Aorta (tissue), 5 donors: ENCODE measurements at regions not wholly inside any gene's neighbourhood (a gene's known extent, or its start where the extent isn't known, plus 50 kb on each side); places are given as distances from the start of the nearest gene placed in this dataset.

ENCODE experiments used
- ATAC-seq: fragments of 200-7000 bp; cut with Tn5 transposase; one replicate; pipeline ENCODE4 v1.9.1; 2022; ENCODE audit warnings: moderate library complexity; ENCODE audit not compliant: low FRiP score
- DNase-seq, 2 donors: peaks; one replicate each; pipeline ENCODE4 v3.0.0-alpha.2; 2020
- H3K27ac ChIP-seq, 2 donors: one replicate each; pipeline ENCODE4 v1.5.1; 2013; ENCODE audit warnings: low read length in 2 of 2, mild to moderate bottlenecking in 2 of 2, moderate library complexity in 2 of 2, control low read depth in 1 of 2, inconsistent platforms in 1 of 2, low read depth in 1 of 2
- H3K27me3 ChIP-seq, 2 donors: one replicate each; pipeline ENCODE4 v1.6.1; 2013; ENCODE audit warnings: control low read depth in 1 of 2, low read length in 1 of 2, mild to moderate bottlenecking in 1 of 2, moderate library complexity in 1 of 2; ENCODE audit not compliant: insufficient read depth in 2 of 2, control insufficient read depth in 1 of 2
- H3K36me3 ChIP-seq, 2 donors: one replicate each; pipeline ENCODE4 v1.6.1; 2013; ENCODE audit warnings: control low read depth in 1 of 2, low read length in 1 of 2, mild to moderate bottlenecking in 1 of 2; ENCODE audit not compliant: insufficient read depth in 2 of 2, control insufficient read depth in 1 of 2
- H3K4me1 ChIP-seq, 2 donors: one replicate each; pipeline ENCODE4 v1.6.1; 2013; ENCODE audit warnings: low read length in 2 of 2, control low read depth in 1 of 2, mild to moderate bottlenecking in 1 of 2, moderate library complexity in 1 of 2; ENCODE audit not compliant: insufficient read depth in 2 of 2, control insufficient read depth in 1 of 2
- H3K4me3 ChIP-seq, 2 donors: one replicate each; pipeline ENCODE4 v1.5.1; 2013; ENCODE audit warnings: low read length in 2 of 2, control low read depth in 1 of 2, mild to moderate bottlenecking in 1 of 2
- H3K9me3 ChIP-seq: one replicate; pipeline ENCODE4 v1.6.1; 2013; ENCODE audit warnings: mild to moderate bottlenecking, low read length; ENCODE audit not compliant: control insufficient read depth
- WGBS, 2 donors: extraction: QIAGEN DNeasy Blood & Tissue Kit; methylation state at CpG; one replicate each; pipeline ENCODE4 v1.1.7; 2013; 5-methylcytosine and 5-hydroxymethylcytosine counted together
- intact Hi-C, 2 donors: fragments of 100-400 bp; cut with DNase I; formaldehyde crosslinking; loops; one replicate each; pipeline versions ENCODE4 v1.14.2 to v1.15.0; 2022
- donor health status: healthy with polysubstance abuse.
- donor health status: Bipolar disorder and iron deficiency.
- donor health status: DM: no; HTN: no; CAD: no.
- donor health status: DM: no; HTN: no; CAD: no.
- donor health status: DM: yes; HTN: yes; CAD: no.

GRCh38 chr3:46107682-46108081 is 80.4 kb upstream of the XCR1 start:
- Histone ChIP-seq H3K4me3 (no peak overlapping the region), H3K9me3 (peaks cover 2% of the 10 kb centered on the region), H3K27ac (no peak overlapping the region), H3K4me1 (no peaks in the 10 kb centered on the region), H3K36me3 (no peaks in the 10 kb centered on the region), H3K27me3 (peaks cover 0 to 1% of the 10 kb centered on the region in 2 donors)
- ATAC-seq = no peak
- no peak for DNase-seq
- intact Hi-C loops = no loop called here
- WGBS, 2 donors = 75% methylated on average over 4 of the region's 4 CpGs

GRCh38 chr3:46105306-46105919 is 78.1 kb upstream of the XCR1 start:
- no peak overlapping the region for H3K4me3 ChIP-seq
- intact Hi-C loops = no loop called here
- no peak for ATAC-seq
- H3K27ac ChIP-seq = no peak overlapping the region
- H3K36me3 ChIP-seq = no peaks in the 10 kb centered on the region
- peaks cover 0 to 1% of the 10 kb centered on the region in 2 donors for H3K27me3 ChIP-seq
- peaks cover 2% of the 10 kb centered on the region for H3K9me3 ChIP-seq
- no peaks in the 10 kb centered on the region for H3K4me1 ChIP-seq
- WGBS, 2 donors = 75 to 76% methylated on average over 4 of the region's 4 CpGs
- no peak for DNase-seq

- no peaks in the 10 kb centered on the region for H3K36me3 ChIP-seq
- ATAC-seq (no peak), DNase-seq (no peak)
- H3K4me3 ChIP-seq = no peak overlapping the region
- H3K4me1 ChIP-seq = no peaks in the 10 kb centered on the region
- H3K27me3 ChIP-seq = peaks cover 0 to 1% of the 10 kb centered on the region in 2 donors
- no peak overlapping the region for H3K27ac ChIP-seq
- 69 to 89% methylated on average over 1 of the region's 1 CpG for WGBS, 2 donors
- intact Hi-C loops = no loop called here
- peaks cover 2% of the 10 kb centered on the region for H3K9me3 ChIP-seq
These were observed 77.4 kb upstream of the XCR1 start for GRCh38 chr3:46104706-46105105.

- ATAC-seq (no peak), DNase-seq (no peak)
- Histone ChIP-seq H3K9me3 (peaks cover 2% of the 10 kb centered on the region), H3K36me3 (no peaks in the 10 kb centered on the region), H3K27me3 (peaks cover 0 to 1% of the 10 kb centered on the region in 2 donors), H3K4me1 (no peaks in the 10 kb centered on the region), H3K4me3 (no peak overlapping the region), H3K27ac (no peak overlapping the region)
- intact Hi-C loops = no loop called here
These were observed 75.5 kb upstream of the XCR1 start for GRCh38 chr3:46102780-46103130.

GRCh38 chr3:46102059-46102779 is 74.9 kb upstream of the XCR1 start:
- Histone ChIP-seq H3K4me1 (no peaks in the 10 kb centered on the region), H3K36me3 (no peaks in the 10 kb centered on the region), H3K9me3 (no peaks in the 10 kb centered on the region), H3K4me3 (no peak overlapping the region), H3K27me3 (peaks cover 0 to under 1% of the 10 kb centered on the region in 2 donors), H3K27ac (no peak overlapping the region)
- DNase-seq (no peak), ATAC-seq (no peak)
- intact Hi-C loops = no loop called here
- 46 to 79% methylated on average over 2 of the region's 2 CpGs for WGBS, 2 donors

- Histone ChIP-seq H3K27ac (no peak overlapping the region), H3K4me3 (no peak overlapping the region), H3K4me1 (no peaks in the 10 kb centered on the region), H3K27me3 (no peaks in the 10 kb centered on the region), H3K9me3 (no peaks in the 10 kb centered on the region), H3K36me3 (no peaks in the 10 kb centered on the region)
- no peak for DNase-seq
- 73 to 81% methylated on average over 2 of the region's 2 CpGs for WGBS, 2 donors
- peak; percentile 24 for ATAC-seq
- intact Hi-C loops = no loop called here
These were observed 73.5 kb upstream of the XCR1 start for GRCh38 chr3:46100812-46101211.

- peak in 1 of 2 donors; percentile 73 for DNase-seq
- Histone ChIP-seq H3K27ac (no peak overlapping the region), H3K4me1 (no peaks in the 10 kb centered on the region), H3K9me3 (no peaks in the 10 kb centered on the region), H3K36me3 (no peaks in the 10 kb centered on the region), H3K27me3 (no peaks in the 10 kb centered on the region), H3K4me3 (no peak overlapping the region)
- intact Hi-C loops = no loop called here
- ATAC-seq = peak; percentile 74
- 41 to 49% methylated on average over 2 of the region's 2 CpGs for WGBS, 2 donors
These were observed 71.1 kb upstream of the XCR1 start for GRCh38 chr3:46098319-46098761.

- 86 to 89% methylated on average over 6 of the region's 6 CpGs for WGBS, 2 donors
- Histone ChIP-seq H3K27me3 (no peaks in the 10 kb centered on the region), H3K4me1 (no peaks in the 10 kb centered on the region), H3K4me3 (no peak overlapping the region), H3K36me3 (no peaks in the 10 kb centered on the region), H3K27ac (no peak overlapping the region), H3K9me3 (no peaks in the 10 kb centered on the region)
- intact Hi-C loops = no loop called here
- peak; percentile 80 for ATAC-seq
- no peak for DNase-seq
These were observed 70.5 kb upstream of the XCR1 start for GRCh38 chr3:46097691-46098241.

- Histone ChIP-seq H3K27ac (no peak overlapping the region), H3K27me3 (no peaks in the 10 kb centered on the region), H3K9me3 (no peaks in the 10 kb centered on the region), H3K4me1 (no peaks in the 10 kb centered on the region), H3K36me3 (no peaks in the 10 kb centered on the region), H3K4me3 (no peak overlapping the region)
- 90% methylated on average over 5 of the region's 5 CpGs for WGBS, 2 donors
- DNase-seq (no peak), ATAC-seq (no peak)
- intact Hi-C loops = no loop called here
These were observed 69.5 kb upstream of the XCR1 start for GRCh38 chr3:46096781-46097180.
